ENCODE measurements at regions not wholly inside any gene's neighbourhood (a gene's known extent, or its start where the extent isn't known, plus 50 kb on each side); places are given as distances from the start of the nearest gene placed in this dataset.

DNA sequence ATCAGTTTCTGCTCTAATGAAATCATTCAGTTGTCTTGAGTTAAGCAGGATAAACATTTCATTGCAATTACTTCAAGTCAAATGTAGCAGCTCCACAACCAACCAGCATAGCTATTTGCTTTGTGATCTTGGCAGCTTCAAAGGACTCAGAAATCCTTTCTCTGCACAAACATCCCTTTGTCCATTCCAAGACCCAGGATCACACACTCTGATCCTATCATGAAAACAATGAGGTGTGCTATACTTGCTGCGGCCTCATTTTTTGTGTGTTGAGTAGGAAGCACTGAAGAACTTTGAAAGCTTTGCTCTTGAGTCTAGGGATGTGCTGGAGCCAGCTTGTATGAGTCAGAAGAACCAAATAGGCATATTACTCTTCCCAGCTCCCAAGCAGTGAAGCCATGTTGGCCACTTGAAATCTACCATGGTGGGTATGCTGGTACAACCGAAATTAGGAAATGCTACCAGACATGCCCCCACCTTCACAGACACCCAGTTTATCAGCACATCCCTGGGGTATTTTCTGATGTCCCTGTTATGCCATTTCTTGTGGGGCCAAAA is 199.4 kb upstream of the PRSS58 start:
- H3K79me2 ChIP-seq (ENCODE audit: control insufficient read depth, insufficient read depth, low read length): no peaks in the 10 kb centered on the region
- H4K20me1 ChIP-seq (ENCODE audit: control insufficient read depth, extremely low read depth, insufficient read depth, low read length): no peaks in the 10 kb centered on the region
- peaks cover 16% of the 10 kb centered on the region for H3K4me1 ChIP-seq (ENCODE audit: control insufficient read depth, extremely low read depth, insufficient read depth, low read length)
- dilution Hi-C loops (cut with MboI; ENCODE audit: extremely low pct_ligation_motif_present, low sequenced_read_pairs): no loop called here
- no peak overlapping the region for H3K4me3 ChIP-seq (ENCODE audit: control insufficient read depth in 2 of 3, extremely low read depth in 1 of 3, insufficient read depth in 2 of 3, low read depth in 1 of 3, low read length in 3 of 3)
- no peak overlapping the region for H3K4me2 ChIP-seq (ENCODE audit: control insufficient read depth, extremely low read depth, insufficient read depth, low read depth, low read length)
- no peak for FAIRE-seq
- no peak overlapping the region for H3K27ac ChIP-seq (ENCODE audit: control insufficient read depth, insufficient read depth, low read length)
- no peak for TF ChIP-seq EZH2 (IDR thresholded peaks at IDR 0.05; ENCODE audit: low read length)
- TF ChIP-seq, protein P1, sequence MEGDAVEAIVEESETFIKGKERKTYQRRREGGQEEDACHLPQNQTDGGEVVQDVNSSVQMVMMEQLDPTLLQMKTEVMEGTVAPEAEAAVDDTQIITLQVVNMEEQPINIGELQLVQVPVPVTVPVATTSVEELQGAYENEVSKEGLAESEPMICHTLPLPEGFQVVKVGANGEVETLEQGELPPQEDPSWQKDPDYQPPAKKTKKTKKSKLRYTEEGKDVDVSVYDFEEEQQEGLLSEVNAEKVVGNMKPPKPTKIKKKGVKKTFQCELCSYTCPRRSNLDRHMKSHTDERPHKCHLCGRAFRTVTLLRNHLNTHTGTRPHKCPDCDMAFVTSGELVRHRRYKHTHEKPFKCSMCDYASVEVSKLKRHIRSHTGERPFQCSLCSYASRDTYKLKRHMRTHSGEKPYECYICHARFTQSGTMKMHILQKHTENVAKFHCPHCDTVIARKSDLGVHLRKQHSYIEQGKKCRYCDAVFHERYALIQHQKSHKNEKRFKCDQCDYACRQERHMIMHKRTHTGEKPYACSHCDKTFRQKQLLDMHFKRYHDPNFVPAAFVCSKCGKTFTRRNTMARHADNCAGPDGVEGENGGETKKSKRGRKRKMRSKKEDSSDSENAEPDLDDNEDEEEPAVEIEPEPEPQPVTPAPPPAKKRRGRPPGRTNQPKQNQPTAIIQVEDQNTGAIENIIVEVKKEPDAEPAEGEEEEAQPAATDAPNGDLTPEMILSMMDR (optimal IDR thresholded peaks at IDR 0.05 in 1 of 3, IDR thresholded peaks at IDR 0.05 in 1 of 3, conservative IDR thresholded peaks at IDR 0.05 in 1 of 3; ENCODE audit: extremely low read depth in 1 of 3, insufficient read depth in 2 of 3, low read length in 3 of 3): no peak
- H3K27me3 ChIP-seq (ENCODE audit: control insufficient read depth, extremely low read depth, insufficient read depth, low read length): no peaks in the 10 kb centered on the region
- H2AFZ ChIP-seq (ENCODE audit: control insufficient read depth, low read length): no peak overlapping the region
- H3K9me1 ChIP-seq (ENCODE audit: control insufficient read depth, extremely low read depth, insufficient read depth, low read length): no peaks in the 10 kb centered on the region
- H3K9ac ChIP-seq (ENCODE audit: control insufficient read depth, extremely low read depth, insufficient read depth, low read length): no peak overlapping the region
- DNase-seq (ENCODE audit: low read depth, low spot score): no peak
- no peaks in the 10 kb centered on the region for H3K9me3 ChIP-seq (ENCODE audit: control insufficient read depth, low read depth, low read length)
- no peaks in the 10 kb centered on the region for H3K36me3 ChIP-seq (ENCODE audit: control insufficient read depth in 2 of 2, extremely low read depth in 1 of 2, insufficient read depth in 2 of 2, low read length in 2 of 2)

DNA sequence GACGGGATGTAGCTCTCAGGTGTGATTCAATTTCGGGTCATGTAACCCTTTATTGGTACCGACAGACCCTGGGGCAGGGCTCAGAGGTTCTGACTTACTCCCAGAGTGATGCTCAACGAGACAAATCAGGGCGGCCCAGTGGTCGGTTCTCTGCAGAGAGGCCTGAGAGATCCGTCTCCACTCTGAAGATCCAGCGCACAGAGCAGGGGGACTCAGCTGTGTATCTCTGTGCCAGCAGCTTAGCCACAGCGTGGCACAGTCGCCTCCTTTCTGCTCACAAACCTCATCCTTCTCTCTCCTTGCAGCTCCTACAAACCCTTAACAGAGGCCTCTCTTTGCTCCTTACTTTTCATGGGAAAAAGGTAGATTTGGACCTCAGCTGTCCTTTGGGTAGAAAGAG is 197.5 kb upstream of the PRSS58 start:
- H3K9ac ChIP-seq (ENCODE audit: control insufficient read depth, extremely low read depth, insufficient read depth, low read length): no peak overlapping the region
- no peaks in the 10 kb centered on the region for H3K79me2 ChIP-seq (ENCODE audit: control insufficient read depth, insufficient read depth, low read length)
- no peak overlapping the region for H2AFZ ChIP-seq (ENCODE audit: control insufficient read depth, low read length)
- no peak for TF ChIP-seq EZH2 (IDR thresholded peaks at IDR 0.05; ENCODE audit: low read length)
- TF ChIP-seq, protein P1 (optimal IDR thresholded peaks at IDR 0.05 in 1 of 3, IDR thresholded peaks at IDR 0.05 in 1 of 3, conservative IDR thresholded peaks at IDR 0.05 in 1 of 3; ENCODE audit: extremely low read depth in 1 of 3, insufficient read depth in 2 of 3, low read length in 3 of 3): no peak
- dilution Hi-C loops (cut with MboI; ENCODE audit: extremely low pct_ligation_motif_present, low sequenced_read_pairs): no loop called here
- no peaks in the 10 kb centered on the region for H3K9me1 ChIP-seq (ENCODE audit: control insufficient read depth, extremely low read depth, insufficient read depth, low read length)
- no peak overlapping the region for H3K27ac ChIP-seq (ENCODE audit: control insufficient read depth, insufficient read depth, low read length)
- H4K20me1 ChIP-seq (ENCODE audit: control insufficient read depth, extremely low read depth, insufficient read depth, low read length): no peaks in the 10 kb centered on the region
- no peaks in the 10 kb centered on the region for H3K27me3 ChIP-seq (ENCODE audit: control insufficient read depth, extremely low read depth, insufficient read depth, low read length)
- no peak overlapping the region for H3K4me3 ChIP-seq (ENCODE audit: control insufficient read depth in 2 of 3, extremely low read depth in 1 of 3, insufficient read depth in 2 of 3, low read depth in 1 of 3, low read length in 3 of 3)
- H3K4me2 ChIP-seq (ENCODE audit: control insufficient read depth, extremely low read depth, insufficient read depth, low read depth, low read length): no peak overlapping the region
- no peak for DNase-seq (ENCODE audit: low read depth, low spot score)
- H3K4me1 ChIP-seq (ENCODE audit: control insufficient read depth, extremely low read depth, insufficient read depth, low read length): peaks cover 4% of the 10 kb centered on the region
- no peak for FAIRE-seq
- no peaks in the 10 kb centered on the region for H3K36me3 ChIP-seq (ENCODE audit: control insufficient read depth in 2 of 2, extremely low read depth in 1 of 2, insufficient read depth in 2 of 2, low read length in 2 of 2)
- no peaks in the 10 kb centered on the region for H3K9me3 ChIP-seq (ENCODE audit: control insufficient read depth, low read depth, low read length)
